Uterus (tissue), 3 donors: ENCODE measurements at regions not wholly inside any gene's neighbourhood (a gene's known extent, or its start where the extent isn't known, plus 50 kb on each side); places are given as distances from the start of the nearest gene placed in this dataset.

Experiments used
- DNase-seq, 2 donors: peaks; one replicate each; pipeline ENCODE4 v3.0.0-alpha.2; 2019 to 2020
- H3K27ac ChIP-seq, 2 donors: fragments of 200-600 bp; sonication (generic); 1 replicate in 1 of 2; 2 replicates in 1 of 2; pipeline ENCODE4 v1.5.1; 2016 to 2018
- H3K27me3 ChIP-seq, 2 donors: fragments of 200-600 bp; sonication (generic); one replicate each; pipeline ENCODE4 v1.5.1; 2018 to 2019; ENCODE audit warnings: control low read depth in 1 of 2
- H3K36me3 ChIP-seq, 2 donors: fragments of 200-600 bp; sonication (generic); one replicate each; pipeline ENCODE4 v1.5.1; 2019; ENCODE audit warnings: control low read depth in 1 of 2
- H3K4me1 ChIP-seq, 2 donors: fragments of 200-600 bp; sonication (generic); one replicate each; pipeline ENCODE4 v1.5.1; 2018 to 2019; ENCODE audit warnings: control low read depth in 1 of 2
- H3K4me3 ChIP-seq, 2 donors: fragments of 200-600 bp; sonication (generic); 1 replicate in 1 of 2; 2 replicates in 1 of 2; pipeline ENCODE4 v1.5.1; 2018 to 2019; ENCODE audit warnings: mild to moderate bottlenecking in 1 of 2
- H3K9me3 ChIP-seq, 2 donors: fragments of 200-600 bp; sonication (generic); one replicate each; pipeline ENCODE4 v1.5.1; 2019; ENCODE audit warnings: control low read depth in 1 of 2
- CTCF ChIP-seq, 4 experiments: fragments of 200-600 bp in 2 of 4; fragments of 450-650 bp in 2 of 4; sonication (generic) in 2 of 4; IDR thresholded peaks; one replicate each; pipeline ENCODE4 v1.5.1; 2016 to 2019; ENCODE audit warnings: antibody characterized with exemption in 4 of 4, mild to moderate bottlenecking in 2 of 4, moderate library complexity in 1 of 4
- POLR2A ChIP-seq, 2 donors: fragments of 450-650 bp; IDR thresholded peaks; one replicate each; pipeline ENCODE4 v1.6.1; 2016; ENCODE audit warnings: antibody characterized with exemption in 2 of 2, mild to moderate bottlenecking in 1 of 2, moderate library complexity in 1 of 2
- intact Hi-C: fragments of 100-400 bp; cut with DNase I; formaldehyde crosslinking; loops from one replicate; pipeline ENCODE4 v1.15.1; 2023; ENCODE audit warnings: low total_unique reads
- donor health status: DM: yes; HTN: yes; CAD: no.

- Histone ChIP-seq H3K27ac (no peak overlapping the region), H3K4me3 (no peak overlapping the region), H3K27me3 (no peaks in the 10 kb centered on the region), H3K9me3 (no peaks in the 10 kb centered on the region), H3K36me3 (no peaks in the 10 kb centered on the region), H3K4me1 (no peaks in the 10 kb centered on the region)
- no peak for TF ChIP-seq CTCF (IDR thresholded peaks at IDR 0.05)
- TF ChIP-seq POLR2A (IDR thresholded peaks at IDR 0.05): no peak
- DNase-seq: no peak
- intact Hi-C loops: no loop called here
Observed at GRCh38 chr3:64332459-64333350, 107.4 kb upstream of the PRICKLE2 start.

GRCh38 chr3:64331605-64332004 lies 106.3 kb upstream of the PRICKLE2 start:
- H3K27me3 ChIP-seq: no peaks in the 10 kb centered on the region
- no peaks in the 10 kb centered on the region for H3K9me3 ChIP-seq
- H3K4me1 ChIP-seq: no peaks in the 10 kb centered on the region
- TF ChIP-seq POLR2A (IDR thresholded peaks at IDR 0.05): no peak
- no peak for TF ChIP-seq CTCF (IDR thresholded peaks at IDR 0.05)
- DNase-seq: no peak
- intact Hi-C loops: no loop called here
- no peak overlapping the region for H3K27ac ChIP-seq
- H3K36me3 ChIP-seq: no peaks in the 10 kb centered on the region
- no peak overlapping the region for H3K4me3 ChIP-seq

GRCh38 chr3:64329037-64329436 lies 103.8 kb upstream of the PRICKLE2 start:
- no peak overlapping the region for H3K27ac ChIP-seq
- no peak overlapping the region for H3K4me3 ChIP-seq
- no peaks in the 10 kb centered on the region for H3K27me3 ChIP-seq
- no peaks in the 10 kb centered on the region for H3K9me3 ChIP-seq
- DNase-seq: no peak
- no peaks in the 10 kb centered on the region for H3K36me3 ChIP-seq
- intact Hi-C loops: no loop called here
- H3K4me1 ChIP-seq: no peaks in the 10 kb centered on the region
- TF ChIP-seq POLR2A (IDR thresholded peaks at IDR 0.05) (no peak), CTCF (IDR thresholded peaks at IDR 0.05) (no peak)

- intact Hi-C loops: no loop called here
- no peaks in the 10 kb centered on the region for H3K9me3 ChIP-seq
- H3K36me3 ChIP-seq: no peaks in the 10 kb centered on the region
- peak; percentile 84 to 91 for DNase-seq
- no peaks in the 10 kb centered on the region for H3K4me1 ChIP-seq
- H3K27ac ChIP-seq: peak overlapping the region; percentile 71 to 79
- no peaks in the 10 kb centered on the region for H3K27me3 ChIP-seq
- no peak overlapping the region for H3K4me3 ChIP-seq
- TF ChIP-seq POLR2A (IDR thresholded peaks at IDR 0.05) (peak in 1 of 2 donors; percentile 24), CTCF (IDR thresholded peaks at IDR 0.05) (no peak)
Observed at GRCh38 chr3:64327100-64327804, 102.0 kb upstream of the PRICKLE2 start.

- Histone ChIP-seq H3K36me3 (no peaks in the 10 kb centered on the region), H3K4me3 (no peak overlapping the region), H3K4me1 (no peaks in the 10 kb centered on the region), H3K27ac (no peak overlapping the region), H3K27me3 (no peaks in the 10 kb centered on the region), H3K9me3 (no peaks in the 10 kb centered on the region)
- intact Hi-C loops: no loop called here
- no peak for DNase-seq
- no peak for TF ChIP-seq CTCF (IDR thresholded peaks at IDR 0.05)
- TF ChIP-seq POLR2A (IDR thresholded peaks at IDR 0.05): no peak
Observed at GRCh38 chr3:64321747-64322146, 96.5 kb upstream of the PRICKLE2 start.
